ENCODE measurements at regions not wholly inside any gene's neighbourhood (a gene's known extent, or its start where the extent isn't known, plus 50 kb on each side); places are given as distances from the start of the nearest gene placed in this dataset.

- DNase-seq, result no peak
Observed at GRCh38 chr2:19416083-19416482, 57.7 kb upstream of the OSR1 start.

- no peak for DNase-seq
Observed at GRCh38 chr2:19409046-19409445, 50.6 kb upstream of the OSR1 start.

- no peak for DNase-seq
Observed at GRCh38 chr2:19408592-19408991, 50.2 kb upstream of the OSR1 start.

All from CD4-positive, alpha-beta T cell treated with Interleukin-10 for 1 hour (primary cell).